ENCODE measurements at regions not wholly inside any gene's neighbourhood (a gene's known extent, or its start where the extent isn't known, plus 50 kb on each side); places are given as distances from the start of the nearest gene placed in this dataset.

DNA sequence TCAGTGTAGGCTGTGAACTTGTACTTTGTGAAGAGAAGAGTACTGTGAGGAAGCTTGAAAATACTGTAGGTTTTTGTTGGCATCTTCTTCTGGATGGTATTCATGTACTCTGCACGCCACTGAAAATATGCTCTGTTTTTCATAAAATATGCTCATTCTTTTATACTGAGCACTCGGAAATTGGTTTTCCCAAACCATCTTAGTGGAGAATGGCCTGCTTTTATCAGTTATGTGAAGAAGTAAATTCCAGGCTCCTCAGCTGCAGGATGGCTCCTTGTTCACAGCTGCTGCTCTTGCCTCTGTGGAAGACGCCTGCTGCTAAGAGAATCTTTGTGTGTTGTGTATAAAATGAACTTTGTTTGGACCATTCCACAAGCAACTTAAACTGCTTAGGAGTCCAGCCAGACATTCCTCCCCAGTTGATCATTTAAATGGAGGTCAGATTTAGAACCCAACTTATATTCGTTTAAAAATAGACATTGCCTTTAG, 443.5 kb upstream of the RGS6 start:
- Histone ChIP-seq H3K36me3 (ENCODE audit: control insufficient read depth in 2 of 2, insufficient read depth in 2 of 2, low read length in 2 of 2) (no peaks in the 10 kb centered on the region), H3K27me3 (ENCODE audit: control insufficient read depth in 2 of 2, insufficient read depth in 2 of 2, low read length in 2 of 2) (no peaks in the 10 kb centered on the region), H3K27ac (ENCODE audit: low read depth in 2 of 2, low read length in 2 of 2) (no peak overlapping the region), H3K4me3 (ENCODE audit: low read length in 2 of 2) (no peak overlapping the region), H3K9ac (ENCODE audit: low read depth in 1 of 2, low read length in 2 of 2) (peak overlapping the region in 1 of 2 donors; percentile 28), H3K4me1 (ENCODE audit: control insufficient read depth in 2 of 2, insufficient read depth in 2 of 2, low read length in 2 of 2) (no peaks in the 10 kb centered on the region), H3K9me3 (ENCODE audit: control insufficient read depth in 2 of 2, low read length in 2 of 2) (no peaks in the 10 kb centered on the region)

DNA sequence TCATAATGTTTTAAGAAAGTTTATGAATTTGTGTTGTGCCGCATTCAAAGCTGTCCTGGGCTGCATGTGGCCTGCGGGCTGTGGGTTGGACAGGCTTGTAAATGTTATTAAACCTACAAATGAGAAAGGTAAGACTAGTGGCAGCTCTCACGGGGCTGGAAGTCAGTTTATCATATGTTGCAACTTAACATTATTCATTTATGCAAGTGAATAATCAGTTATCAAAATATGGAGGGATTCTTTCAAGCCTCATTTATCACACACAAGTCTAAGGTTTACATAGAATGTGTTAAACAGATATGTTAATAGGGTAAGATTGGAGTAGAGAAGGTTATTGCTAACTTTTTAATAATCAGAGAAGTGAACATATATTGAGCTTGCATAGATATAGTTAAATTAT, 442.5 kb upstream of the RGS6 start:
- Histone ChIP-seq H3K4me1 (ENCODE audit: control insufficient read depth in 2 of 2, insufficient read depth in 2 of 2, low read length in 2 of 2) (no peaks in the 10 kb centered on the region), H3K27ac (ENCODE audit: low read depth in 2 of 2, low read length in 2 of 2) (no peak overlapping the region), H3K36me3 (ENCODE audit: control insufficient read depth in 2 of 2, insufficient read depth in 2 of 2, low read length in 2 of 2) (no peaks in the 10 kb centered on the region)

DNA sequence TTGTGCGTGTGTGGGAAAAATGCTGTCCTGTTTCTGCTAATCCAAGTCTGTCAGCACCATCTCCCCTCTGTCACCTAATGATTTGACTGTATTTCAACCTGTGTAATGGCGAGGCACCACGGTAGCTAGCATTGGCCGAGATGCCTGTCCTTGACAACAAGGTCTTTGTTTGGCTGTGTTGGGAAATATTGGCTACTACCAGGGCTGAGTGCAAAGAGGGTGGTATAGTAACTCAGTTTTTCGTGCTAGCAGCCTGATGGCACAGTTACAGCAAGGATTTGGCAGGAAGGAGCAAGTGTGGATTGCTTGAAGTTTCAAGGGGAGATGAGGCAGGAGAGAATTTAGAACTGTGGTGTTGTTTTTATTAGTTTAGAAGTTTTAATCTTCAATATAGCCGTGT, 440.3 kb upstream of the RGS6 start:
- Histone ChIP-seq H3K4me1 (ENCODE audit: control insufficient read depth in 2 of 2, insufficient read depth in 2 of 2, low read length in 2 of 2) (no peaks in the 10 kb centered on the region), H3K36me3 (ENCODE audit: control insufficient read depth in 2 of 2, insufficient read depth in 2 of 2, low read length in 2 of 2) (no peaks in the 10 kb centered on the region), H3K9ac (ENCODE audit: low read depth in 1 of 2, low read length in 2 of 2) (no peak overlapping the region), H3K4me3 (ENCODE audit: low read length in 2 of 2) (no peak overlapping the region), H3K9me3 (ENCODE audit: control insufficient read depth in 2 of 2, low read length in 2 of 2) (no peaks in the 10 kb centered on the region), H3K27ac (ENCODE audit: low read depth in 2 of 2, low read length in 2 of 2) (no peak overlapping the region), H3K27me3 (ENCODE audit: control insufficient read depth in 2 of 2, insufficient read depth in 2 of 2, low read length in 2 of 2) (no peaks in the 10 kb centered on the region)

More for the DNA sequence above, 442.5 kb upstream of the RGS6 start:
- no peaks in the 10 kb centered on the region for H3K27me3 ChIP-seq (ENCODE audit: control insufficient read depth in 2 of 2, insufficient read depth in 2 of 2, low read length in 2 of 2)
- H3K4me3 ChIP-seq (ENCODE audit: low read length in 2 of 2), result no peak overlapping the region
- H3K9me3 ChIP-seq (ENCODE audit: control insufficient read depth in 2 of 2, low read length in 2 of 2), result no peaks in the 10 kb centered on the region
- no peak overlapping the region for H3K9ac ChIP-seq (ENCODE audit: low read depth in 1 of 2, low read length in 2 of 2)

DNA sequence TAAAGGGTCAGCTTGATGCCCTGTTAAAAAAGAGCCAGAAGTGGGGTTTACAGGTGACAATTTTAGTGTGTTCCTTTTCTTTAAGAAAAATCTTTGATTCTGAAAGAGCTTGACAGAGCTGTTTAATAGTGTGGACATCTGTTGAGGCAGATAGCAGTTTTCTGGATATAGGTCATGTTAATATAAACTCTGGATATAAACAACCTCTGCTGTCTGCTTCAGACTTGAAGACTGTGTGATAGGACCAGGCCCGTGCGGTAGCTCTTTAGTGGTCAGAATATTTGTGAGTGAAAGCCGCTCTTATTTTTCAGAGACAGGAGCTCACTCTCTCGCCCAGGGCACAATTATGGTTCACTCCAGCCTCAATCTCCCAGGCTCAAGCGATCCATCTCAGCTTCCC, 439.9 kb upstream of the RGS6 start:
- H3K27ac ChIP-seq (ENCODE audit: low read depth in 2 of 2, low read length in 2 of 2), result no peak overlapping the region
- no peak overlapping the region for H3K4me3 ChIP-seq (ENCODE audit: low read length in 2 of 2)
- H3K9ac ChIP-seq (ENCODE audit: low read depth in 1 of 2, low read length in 2 of 2), result no peak overlapping the region
- H3K36me3 ChIP-seq (ENCODE audit: control insufficient read depth in 2 of 2, insufficient read depth in 2 of 2, low read length in 2 of 2), result no peaks in the 10 kb centered on the region
- H3K4me1 ChIP-seq (ENCODE audit: control insufficient read depth in 2 of 2, insufficient read depth in 2 of 2, low read length in 2 of 2), result no peaks in the 10 kb centered on the region
- no peaks in the 10 kb centered on the region for H3K9me3 ChIP-seq (ENCODE audit: control insufficient read depth in 2 of 2, low read length in 2 of 2)
- H3K27me3 ChIP-seq (ENCODE audit: control insufficient read depth in 2 of 2, insufficient read depth in 2 of 2, low read length in 2 of 2), result no peaks in the 10 kb centered on the region

DNA sequence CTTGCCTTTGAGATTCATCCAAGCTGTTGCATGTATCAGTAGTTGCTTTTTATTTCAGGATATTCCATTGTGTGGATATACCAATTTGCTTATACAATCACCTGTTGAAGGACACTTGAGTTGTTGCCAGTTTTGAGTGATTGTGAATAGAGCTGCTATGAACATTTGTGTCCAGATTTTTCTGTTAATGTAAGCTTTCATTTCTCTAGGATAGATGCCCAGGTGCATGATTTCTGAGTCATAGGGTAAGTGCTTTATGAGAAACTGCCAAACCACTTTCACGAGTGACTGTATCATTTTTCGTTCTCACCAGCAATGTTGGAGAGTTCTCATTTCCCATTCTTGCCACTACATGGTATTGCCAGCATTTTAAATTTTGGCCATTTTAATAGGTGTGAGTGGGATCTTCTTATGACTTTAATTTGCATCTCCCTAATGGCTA, 434.6 kb upstream of the RGS6 start:
- Histone ChIP-seq H3K27me3 (ENCODE audit: control insufficient read depth in 2 of 2, insufficient read depth in 2 of 2, low read length in 2 of 2) (no peaks in the 10 kb centered on the region), H3K27ac (ENCODE audit: low read depth in 2 of 2, low read length in 2 of 2) (no peak overlapping the region), H3K4me1 (ENCODE audit: control insufficient read depth in 2 of 2, insufficient read depth in 2 of 2, low read length in 2 of 2) (no peaks in the 10 kb centered on the region), H3K9me3 (ENCODE audit: control insufficient read depth in 2 of 2, low read length in 2 of 2) (no peaks in the 10 kb centered on the region), H3K4me3 (ENCODE audit: low read length in 2 of 2) (no peak overlapping the region), H3K36me3 (ENCODE audit: control insufficient read depth in 2 of 2, insufficient read depth in 2 of 2, low read length in 2 of 2) (no peaks in the 10 kb centered on the region), H3K9ac (ENCODE audit: low read depth in 1 of 2, low read length in 2 of 2) (no peak overlapping the region)

DNA sequence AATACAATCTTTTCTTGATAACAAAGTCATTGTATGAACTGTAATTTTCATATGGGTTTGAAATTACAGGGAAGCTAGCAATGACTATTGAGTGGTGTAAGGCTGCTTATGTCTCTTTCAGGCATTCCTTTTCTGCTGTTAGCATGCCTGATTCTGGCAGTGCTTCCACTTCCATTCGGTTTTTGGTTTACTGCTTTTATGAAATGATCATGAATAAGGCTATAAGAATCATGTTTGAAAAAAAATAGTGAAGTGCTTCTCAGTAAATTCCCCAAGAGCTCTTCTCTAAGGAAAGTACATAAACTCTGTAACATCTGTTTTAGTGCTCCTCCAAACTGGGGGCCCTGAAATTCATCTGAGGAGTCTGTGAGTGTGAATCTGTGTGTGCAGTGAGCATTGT, 434.0 kb upstream of the RGS6 start:
- Histone ChIP-seq H3K9ac (ENCODE audit: low read depth in 1 of 2, low read length in 2 of 2) (no peak overlapping the region), H3K27ac (ENCODE audit: low read depth in 2 of 2, low read length in 2 of 2) (no peak overlapping the region)

DNA sequence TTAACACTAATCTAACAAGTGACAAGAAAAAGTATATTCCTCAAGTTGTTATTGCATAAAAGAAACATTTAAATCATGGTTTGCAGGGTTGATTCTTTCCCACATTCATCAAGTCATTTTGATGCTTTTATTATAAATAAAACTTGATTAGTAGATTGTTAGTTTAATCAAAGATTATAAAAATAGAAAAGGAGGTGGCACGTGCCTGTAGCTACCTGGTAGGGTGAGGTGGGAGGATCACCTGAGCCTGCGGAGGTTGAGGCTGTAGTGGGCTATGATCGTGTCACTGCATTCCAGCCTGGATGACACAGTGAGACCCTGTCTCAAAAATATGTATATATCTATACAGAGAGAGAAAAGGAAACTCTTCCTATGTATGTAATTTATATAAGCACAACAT, 433.2 kb upstream of the RGS6 start:
- Histone ChIP-seq H3K27ac (ENCODE audit: low read depth in 2 of 2, low read length in 2 of 2) (no peak overlapping the region), H3K4me3 (ENCODE audit: low read length in 2 of 2) (no peak overlapping the region), H3K27me3 (ENCODE audit: control insufficient read depth in 2 of 2, insufficient read depth in 2 of 2, low read length in 2 of 2) (no peaks in the 10 kb centered on the region), H3K9me3 (ENCODE audit: control insufficient read depth in 2 of 2, low read length in 2 of 2) (no peaks in the 10 kb centered on the region), H3K9ac (ENCODE audit: low read depth in 1 of 2, low read length in 2 of 2) (no peak overlapping the region), H3K36me3 (ENCODE audit: control insufficient read depth in 2 of 2, insufficient read depth in 2 of 2, low read length in 2 of 2) (no peaks in the 10 kb centered on the region), H3K4me1 (ENCODE audit: control insufficient read depth in 2 of 2, insufficient read depth in 2 of 2, low read length in 2 of 2) (no peaks in the 10 kb centered on the region)

More for the DNA sequence above, 434.0 kb upstream of the RGS6 start:
- Histone ChIP-seq H3K4me3 (ENCODE audit: low read length in 2 of 2) (no peak overlapping the region), H3K4me1 (ENCODE audit: control insufficient read depth in 2 of 2, insufficient read depth in 2 of 2, low read length in 2 of 2) (no peaks in the 10 kb centered on the region), H3K9me3 (ENCODE audit: control insufficient read depth in 2 of 2, low read length in 2 of 2) (no peaks in the 10 kb centered on the region), H3K36me3 (ENCODE audit: control insufficient read depth in 2 of 2, insufficient read depth in 2 of 2, low read length in 2 of 2) (no peaks in the 10 kb centered on the region), H3K27me3 (ENCODE audit: control insufficient read depth in 2 of 2, insufficient read depth in 2 of 2, low read length in 2 of 2) (no peaks in the 10 kb centered on the region)

DNA sequence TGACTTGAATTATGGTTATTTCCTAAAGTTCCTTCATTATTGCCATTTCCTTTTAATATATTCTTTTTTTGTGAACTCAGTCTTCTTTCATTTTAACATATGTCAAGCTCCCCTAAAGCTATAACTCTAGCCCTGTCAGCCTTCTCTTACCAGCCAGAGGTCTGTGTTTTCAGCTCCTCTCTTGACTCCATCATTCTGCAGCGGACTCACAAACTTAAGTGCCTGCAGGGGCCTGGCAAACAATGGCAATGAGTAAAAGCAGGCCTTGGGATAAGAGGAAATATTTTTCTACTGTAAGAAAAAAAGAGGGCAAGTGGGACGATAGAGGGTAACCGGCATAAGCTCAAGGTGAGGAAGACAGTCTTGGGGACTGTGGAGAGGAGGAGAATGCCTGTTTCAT, 424.5 kb upstream of the RGS6 start:
- Histone ChIP-seq H3K4me3 (ENCODE audit: low read length in 2 of 2) (no peak overlapping the region), H3K4me1 (ENCODE audit: control insufficient read depth in 2 of 2, insufficient read depth in 2 of 2, low read length in 2 of 2) (no peaks in the 10 kb centered on the region), H3K27ac (ENCODE audit: low read depth in 2 of 2, low read length in 2 of 2) (no peak overlapping the region), H3K9me3 (ENCODE audit: control insufficient read depth in 2 of 2, low read length in 2 of 2) (no peaks in the 10 kb centered on the region), H3K27me3 (ENCODE audit: control insufficient read depth in 2 of 2, insufficient read depth in 2 of 2, low read length in 2 of 2) (no peaks in the 10 kb centered on the region), H3K9ac (ENCODE audit: low read depth in 1 of 2, low read length in 2 of 2) (no peak overlapping the region), H3K36me3 (ENCODE audit: control insufficient read depth in 2 of 2, insufficient read depth in 2 of 2, low read length in 2 of 2) (no peaks in the 10 kb centered on the region)

DNA sequence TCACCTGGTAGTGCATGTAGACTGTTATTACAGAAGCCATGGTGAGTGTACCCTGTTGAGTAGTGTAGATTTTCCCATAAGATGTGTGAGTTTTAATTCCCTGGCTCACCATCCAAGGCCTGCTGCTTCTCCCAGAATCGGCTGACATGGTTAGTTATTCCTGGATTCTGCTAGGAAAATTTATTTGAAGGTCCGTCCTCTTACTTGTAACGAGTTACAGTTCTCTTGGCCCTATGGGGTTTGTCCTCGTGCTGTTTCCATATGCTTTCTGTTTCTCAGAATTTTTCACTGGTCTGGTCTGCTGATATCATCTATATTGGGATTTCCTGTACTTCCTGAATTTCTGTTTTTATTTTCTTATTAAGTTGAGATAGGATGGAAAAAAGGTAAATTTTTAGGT, 423.3 kb upstream of the RGS6 start:
- no peak overlapping the region for H3K9ac ChIP-seq (ENCODE audit: low read depth in 1 of 2, low read length in 2 of 2)
- no peak overlapping the region for H3K4me3 ChIP-seq (ENCODE audit: low read length in 2 of 2)
- no peaks in the 10 kb centered on the region for H3K36me3 ChIP-seq (ENCODE audit: control insufficient read depth in 2 of 2, insufficient read depth in 2 of 2, low read length in 2 of 2)
- no peaks in the 10 kb centered on the region for H3K9me3 ChIP-seq (ENCODE audit: control insufficient read depth in 2 of 2, low read length in 2 of 2)
- H3K27me3 ChIP-seq (ENCODE audit: control insufficient read depth in 2 of 2, insufficient read depth in 2 of 2, low read length in 2 of 2), result no peaks in the 10 kb centered on the region
- H3K4me1 ChIP-seq (ENCODE audit: control insufficient read depth in 2 of 2, insufficient read depth in 2 of 2, low read length in 2 of 2), result no peaks in the 10 kb centered on the region
- no peak overlapping the region for H3K27ac ChIP-seq (ENCODE audit: low read depth in 2 of 2, low read length in 2 of 2)

DNA sequence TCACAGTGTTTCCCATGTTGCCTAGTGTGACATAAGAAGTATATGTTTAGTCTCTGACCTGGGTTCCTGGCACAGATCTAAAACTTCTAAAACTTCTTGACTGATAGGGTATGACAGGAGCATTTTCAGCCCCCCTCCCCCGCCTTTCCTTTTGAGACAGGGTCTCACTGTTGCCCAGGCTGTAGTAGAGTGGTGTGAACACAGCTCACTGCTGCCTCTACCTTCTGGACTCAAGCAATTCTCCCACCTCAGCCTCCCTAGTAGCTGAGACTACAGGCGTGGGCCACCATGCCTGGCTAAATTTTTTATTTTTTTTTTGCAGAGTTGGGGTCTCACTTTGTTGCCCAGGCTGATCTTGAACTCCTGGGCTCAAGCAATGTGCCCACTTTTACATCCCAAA, 421.1 kb upstream of the RGS6 start:
- Histone ChIP-seq H3K36me3 (ENCODE audit: control insufficient read depth in 2 of 2, insufficient read depth in 2 of 2, low read length in 2 of 2) (peaks cover 4 to 5% of the 10 kb centered on the region in 2 donors), H3K27me3 (ENCODE audit: control insufficient read depth in 2 of 2, insufficient read depth in 2 of 2, low read length in 2 of 2) (no peaks in the 10 kb centered on the region), H3K9ac (ENCODE audit: low read depth in 1 of 2, low read length in 2 of 2) (no peak overlapping the region), H3K9me3 (ENCODE audit: control insufficient read depth in 2 of 2, low read length in 2 of 2) (no peaks in the 10 kb centered on the region), H3K4me1 (ENCODE audit: control insufficient read depth in 2 of 2, insufficient read depth in 2 of 2, low read length in 2 of 2) (no peaks in the 10 kb centered on the region), H3K4me3 (ENCODE audit: low read length in 2 of 2) (no peak overlapping the region), H3K27ac (ENCODE audit: low read depth in 2 of 2, low read length in 2 of 2) (no peak overlapping the region)
